GM18951 (cell line): ENCODE measurements at regions not wholly inside any gene's neighbourhood (a gene's known extent, or its start where the extent isn't known, plus 50 kb on each side); places are given as distances from the start of the nearest gene placed in this dataset.

ENCODE experiments used
- POLR2A ChIP-seq: IDR thresholded peaks from 4 replicates; pipeline ENCODE4 v1.6.1; 2011; ENCODE audit warnings: mild to moderate bottlenecking; ENCODE audit not compliant: insufficient read length, insufficient read depth; ENCODE audit errors: extremely low read depth
- in situ Hi-C: fragments of 300-500 bp; cut with MboI; formaldehyde crosslinking; loops from one replicate; pipeline ENCODE4 v1.12.0; 2022; ENCODE audit warnings: low sequenced_read_pairs, mixed read lengths, inconsistent platforms; ENCODE audit not compliant: unreplicated experiment

GRCh38 chr5:74285675-74286280 lies 354.8 kb downstream of the ENC1 start:
- in situ Hi-C loops, result no loop called here
- TF ChIP-seq POLR2A, result no peak

GRCh38 chr5:74282490-74282889 lies 358.0 kb downstream of the ENC1 start:
- in situ Hi-C loops, result no loop called here

GRCh38 chr5:74281166-74281565 lies 359.4 kb downstream of the ENC1 start:
- in situ Hi-C loops, result no loop called here
- no peak for TF ChIP-seq POLR2A

More at GRCh38 chr5:74282490-74282889, 358.0 kb downstream of the ENC1 start:
- no peak for TF ChIP-seq POLR2A

GRCh38 chr5:74280306-74280705 lies 360.2 kb downstream of the ENC1 start:
- in situ Hi-C loops, result no loop called here
- TF ChIP-seq POLR2A, result no peak

GRCh38 chr5:74279244-74279643 lies 361.3 kb downstream of the ENC1 start:
- in situ Hi-C loops, result no loop called here
- TF ChIP-seq POLR2A, result no peak

GRCh38 chr5:74277418-74277817 lies 363.1 kb downstream of the ENC1 start:
- no peak for TF ChIP-seq POLR2A
- in situ Hi-C loops, result no loop called here

- TF ChIP-seq POLR2A, result no peak
- in situ Hi-C loops, result no loop called here
Measured at GRCh38 chr5:74275171-74275992, 365.1 kb downstream of the ENC1 start.

GRCh38 chr5:74274326-74274725 lies 366.2 kb downstream of the ENC1 start:
- in situ Hi-C loops, result no loop called here
- TF ChIP-seq POLR2A, result no peak

- no peak for TF ChIP-seq POLR2A
- in situ Hi-C loops, result no loop called here
Measured at GRCh38 chr5:74272831-74273451, 367.6 kb downstream of the ENC1 start.

- no peak for TF ChIP-seq POLR2A
- in situ Hi-C loops, result no loop called here
Measured at GRCh38 chr5:74272024-74272775, 368.3 kb downstream of the ENC1 start.

- in situ Hi-C loops, result no loop called here
- TF ChIP-seq POLR2A, result no peak
Measured at GRCh38 chr5:74268297-74268696, 372.2 kb downstream of the ENC1 start.

- in situ Hi-C loops, result no loop called here
- no peak for TF ChIP-seq POLR2A
Measured at GRCh38 chr5:74266836-74267235, 373.7 kb downstream of the ENC1 start.

GRCh38 chr5:74266132-74266531 lies 374.4 kb downstream of the ENC1 start:
- in situ Hi-C loops, result no loop called here
- TF ChIP-seq POLR2A, result no peak
